HepG2 (cell line): ENCODE measurements at regions not wholly inside any gene's neighbourhood (a gene's known extent, or its start where the extent isn't known, plus 50 kb on each side); places are given as distances from the start of the nearest gene placed in this dataset.

Experiments
- ATAC-seq: fragments of 200-7000 bp; cut with Tn5 transposase; 3 replicates; pipeline ENCODE4 v1.9.1; 2020; ENCODE audit warnings: mild to moderate bottlenecking, moderate library complexity
- BruUV-seq: library from RNA; stranded (reverse); fragments of 400-500 nt; replicated peaks from 2 replicates; lab custom pipeline; 2021; lab: Mats Ljungman, UMichigan
- CTCF ChIA-PET: fragments of 300-600 bp; formaldehyde crosslinking; extraction: SDS; loops from one replicate; lab custom pipeline; 2021; ENCODE audit warnings: low total read pairs, inconsistent platforms, low intra/inter-chr PET ratio; lab: Yijun Ruan, JAX
- POLR2A ChIA-PET: fragments of 350-600 bp; sonication (Branson Sonifier 250); formaldehyde crosslinking; loops from one replicate; lab custom pipeline; 2020; ENCODE audit warnings: antibody characterized with exemption, inconsistent platforms; lab: Yijun Ruan, JAX
- DNase-seq: peaks from one replicate; pipeline ENCODE4 v3.0.0-alpha.2; 2015; ENCODE audit warnings: low spot score
- FAIRE-seq: peaks from 3 replicates; lab custom pipeline; 2011; peaks lifted over from hg19 to GRCh38; lab: Jason Lieb, UNC
- H2AFZ ChIP-seq: one replicate; pipeline ENCODE4 v1.6.1; 2011; ENCODE audit warnings: low read length, inconsistent platforms
- H3K27ac ChIP-seq: fragments of 300-600 bp; 3 replicates; pipeline ENCODE4 v1.8.0; 2011; ENCODE audit warnings: mixed run types, mild to moderate bottlenecking, mixed read lengths, low read length, inconsistent platforms; ENCODE audit not compliant: insufficient read depth; ENCODE audit errors: extremely low read length
- H3K27me3 ChIP-seq, 2 experiments: fragments of 200-600 bp in 1 of 2; 2 replicates in 1 of 2; 3 replicates in 1 of 2; pipeline versions ENCODE4 v1.6.0 to v1.8.0; 2011; ENCODE audit warnings: low read length in 2 of 2, mild to moderate bottlenecking in 2 of 2, moderate library complexity in 2 of 2, inconsistent platforms in 1 of 2; ENCODE audit not compliant: insufficient read depth in 2 of 2, control insufficient read depth in 1 of 2
- H3K36me3 ChIP-seq, 2 experiments: fragments of 200-600 bp in 1 of 2; replicated peaks in 1 of 2; 2 replicates in 1 of 2; 3 replicates in 1 of 2; pipeline versions ENCODE4 v1.5.1 to v1.8.0; 2011; ENCODE audit warnings: low read length in 2 of 2, inconsistent platforms in 1 of 2; ENCODE audit not compliant: insufficient read depth in 2 of 2, control insufficient read depth in 1 of 2
- H3K4me1 ChIP-seq: 2 replicates; pipeline ENCODE4 v1.5.1; 2012; ENCODE audit warnings: low read length, inconsistent platforms; ENCODE audit not compliant: insufficient read depth
- H3K4me2 ChIP-seq: 2 replicates; pipeline ENCODE4 v1.6.0; 2011; ENCODE audit warnings: low read depth, low read length, inconsistent platforms
- H3K4me3 ChIP-seq, 3 experiments: fragments of 200-600 bp in 1 of 3; sonication (generic), shearing (Covaris generic) in 1 of 3; replicated peaks in 1 of 3; 2 replicates each; pipeline ENCODE4 v1.5.1; 2011 to 2016; ENCODE audit warnings: low read length in 3 of 3, inconsistent platforms in 2 of 3, low read depth in 2 of 3, mild to moderate bottlenecking in 2 of 3, control low read depth in 1 of 3, mixed read lengths in 1 of 3; ENCODE audit not compliant: insufficient read depth in 1 of 3
- H3K79me2 ChIP-seq: one replicate; pipeline ENCODE4 v1.6.1; 2011; ENCODE audit warnings: low read length, inconsistent platforms; ENCODE audit not compliant: insufficient read depth
- H3K9ac ChIP-seq: 2 replicates; pipeline ENCODE4 v1.6.0; 2011; ENCODE audit warnings: mild to moderate bottlenecking, low read depth, low read length, inconsistent platforms; ENCODE audit not compliant: insufficient read depth
- H3K9me3 ChIP-seq: 2 replicates; pipeline ENCODE4 v1.5.1; 2012; ENCODE audit warnings: mild to moderate bottlenecking, low read length
- H4K20me1 ChIP-seq: 2 replicates; pipeline ENCODE4 v1.6.0; 2011; ENCODE audit warnings: inconsistent platforms, mild to moderate bottlenecking, low read length, moderate library complexity; ENCODE audit not compliant: insufficient read depth
- CBX1 ChIP-seq: IDR thresholded peaks from one replicate; pipeline ENCODE4 v1.6.1; 2016; ENCODE audit warnings: antibody characterized with exemption, low read depth
- CC2D1A ChIP-seq: sonication (generic); formaldehyde crosslinking; IDR thresholded peaks from 2 replicates; pipeline ENCODE4 v1.8.1; 2023; ENCODE audit warnings: mild to moderate bottlenecking, missing genetic modification reagents
- ELF4 ChIP-seq: sonication (generic); formaldehyde crosslinking; IDR thresholded peaks from 2 replicates; pipeline ENCODE4 v1.5.0; 2020; ENCODE audit warnings: missing genetic modification reagents, mild to moderate bottlenecking, moderate library complexity, borderline replicate concordance
- FOXA1 ChIP-seq, 2 experiments: fragments of 450-650 bp in 1 of 2; sonication (generic) in 1 of 2; formaldehyde crosslinking in 1 of 2; IDR thresholded peaks; 2 replicates each; pipeline versions ENCODE4 v1.4.0 to v1.6.1; 2016 to 2020; ENCODE audit warnings: missing genetic modification reagents in 1 of 2
- KDM1A ChIP-seq: IDR thresholded peaks from 2 replicates; pipeline ENCODE4 v1.6.1; 2016; ENCODE audit warnings: missing compliant biosample characterization
- PCBP1 ChIP-seq: fragments of 200-400 bp; formaldehyde crosslinking; IDR thresholded peaks from 2 replicates; pipeline ENCODE4 v1.6.1; 2017; ENCODE audit warnings: mild to moderate bottlenecking, low read depth, low read length, borderline replicate concordance
- RFXAP ChIP-seq: sonication (generic); formaldehyde crosslinking; IDR thresholded peaks from 2 replicates; pipeline ENCODE4 v1.4.0; 2020; ENCODE audit warnings: missing genetic modification reagents, borderline replicate concordance
- SALL2 ChIP-seq: sonication (generic); formaldehyde crosslinking; IDR thresholded peaks from 2 replicates; pipeline ENCODE4 v1.8.1; 2023; ENCODE audit warnings: mild to moderate bottlenecking, missing genetic modification reagents, inconsistent platforms
- SMARCC2 ChIP-seq: fragments of 450-650 bp; IDR thresholded peaks from 2 replicates; pipeline ENCODE4 v1.6.1; 2017; ENCODE audit warnings: antibody characterized with exemption, mild to moderate bottlenecking
- ZBTB21 ChIP-seq: sonication (generic); formaldehyde crosslinking; IDR thresholded peaks from 2 replicates; pipeline ENCODE4 v1.4.0; 2020; ENCODE audit warnings: missing genetic modification reagents
- ZNF367 ChIP-seq: sonication (generic); formaldehyde crosslinking; IDR thresholded peaks from 2 replicates; pipeline ENCODE4 v1.4.0; 2020; ENCODE audit warnings: missing genetic modification reagents, borderline replicate concordance
- ZNF577 ChIP-seq: sonication (generic); formaldehyde crosslinking; IDR thresholded peaks from 2 replicates; pipeline ENCODE4 v1.4.0; 2020; ENCODE audit warnings: mild to moderate bottlenecking, low read depth, missing genetic modification reagents, borderline replicate concordance
- ZNF678 ChIP-seq: sonication (generic); formaldehyde crosslinking; IDR thresholded peaks from 2 replicates; pipeline ENCODE4 v1.4.0; 2020; ENCODE audit warnings: mild to moderate bottlenecking, missing genetic modification reagents
- ZZZ3 ChIP-seq: sonication (generic); formaldehyde crosslinking; IDR thresholded peaks from 2 replicates; pipeline ENCODE4 v1.4.0; 2020; ENCODE audit warnings: missing genetic modification reagents, mild to moderate bottlenecking, borderline replicate concordance
- WGBS: methylation state at CpG from one replicate; pipeline ENCODE4 v1.1.6; 2017; ENCODE audit warnings: low lambda C conversion rate; 5-methylcytosine and 5-hydroxymethylcytosine counted together
- in situ Hi-C: cut with HindIII; loops from 2 replicates; pipeline ENCODE4 v1.10.0; 2017; ENCODE audit warnings: low pct_unique_long_range_greater_than_20kb; ENCODE audit not compliant: extremely low pct_ligation_motif_present
- intact Hi-C: fragments of 100-400 bp; cut with micrococcal nuclease; formaldehyde crosslinking; loops from one replicate; pipeline ENCODE4 v1.10.0; 2022; ENCODE audit not compliant: unreplicated experiment
- TF ChIP-seq, protein P1 (sequence below): sonication (generic); formaldehyde crosslinking; IDR thresholded peaks from 2 replicates; pipeline ENCODE4 v1.4.0; 2020; ENCODE audit warnings: mild to moderate bottlenecking, missing genetic modification reagents
- TF ChIP-seq, protein P2 (sequence below): sonication (generic); formaldehyde crosslinking; IDR thresholded peaks from 2 replicates; pipeline ENCODE4 v1.4.0; 2020; ENCODE audit warnings: missing genetic modification reagents, low read depth, mild to moderate bottlenecking, borderline replicate concordance
- TF ChIP-seq, protein P3 (sequence below): sonication (generic); formaldehyde crosslinking; IDR thresholded peaks from 2 replicates; pipeline ENCODE4 v1.5.0; 2020; ENCODE audit warnings: missing genetic modification reagents

DNA sequence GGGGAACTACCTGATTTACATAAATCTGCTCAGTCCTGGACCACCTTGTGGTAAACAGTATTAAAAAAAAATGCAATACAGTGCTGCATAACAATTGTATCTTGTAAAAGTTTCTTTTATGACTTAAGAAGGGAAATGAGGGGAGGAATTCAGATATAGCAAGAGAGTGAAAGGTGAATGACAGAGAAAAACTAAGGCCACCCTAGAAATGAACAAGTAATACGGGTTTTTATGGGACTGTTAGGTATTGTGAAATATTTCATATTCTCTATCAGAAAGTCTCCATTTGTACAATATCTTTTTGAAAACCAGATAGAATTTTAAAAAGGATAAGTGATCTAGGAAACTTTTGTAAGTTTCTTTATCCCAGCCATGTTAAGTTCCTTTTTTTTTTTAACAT is 69.7 kb upstream of the NOCT start:
- POLR2A ChIA-PET: no interaction called here
- 89% methylated on average over 1 of the region's 1 CpG for WGBS
- Histone ChIP-seq H3K36me3 (no peaks in the 10 kb centered on the region), H3K27ac (no peak overlapping the region), H3K9ac (no peak overlapping the region), H3K4me2 (no peak overlapping the region), H3K27me3 (no peaks in the 10 kb centered on the region), H3K4me3 (no peak overlapping the region), H3K9me3 (no peaks in the 10 kb centered on the region), H2AFZ (no peak overlapping the region), H4K20me1 (no peaks in the 10 kb centered on the region), H3K79me2 (no peaks in the 10 kb centered on the region), H3K4me1 (no peaks in the 10 kb centered on the region)
- in situ Hi-C loops: no loop called here
- FAIRE-seq (no peak), ATAC-seq (no peak), DNase-seq (no peak)
- intact Hi-C loops: no loop called here
- CTCF ChIA-PET: no interaction called here
- no TSS peak for BruUV-seq
- no peak for TF ChIP-seq PCBP1
- TF ChIP-seq SALL2 (CRISPR knock-in tag): no peak
- no peak for TF ChIP-seq CBX1
- no peak for TF ChIP-seq CC2D1A (CRISPR knock-in tag)
- no peak for TF ChIP-seq ZZZ3 (CRISPR knock-in tag)
- TF ChIP-seq, protein P1, sequence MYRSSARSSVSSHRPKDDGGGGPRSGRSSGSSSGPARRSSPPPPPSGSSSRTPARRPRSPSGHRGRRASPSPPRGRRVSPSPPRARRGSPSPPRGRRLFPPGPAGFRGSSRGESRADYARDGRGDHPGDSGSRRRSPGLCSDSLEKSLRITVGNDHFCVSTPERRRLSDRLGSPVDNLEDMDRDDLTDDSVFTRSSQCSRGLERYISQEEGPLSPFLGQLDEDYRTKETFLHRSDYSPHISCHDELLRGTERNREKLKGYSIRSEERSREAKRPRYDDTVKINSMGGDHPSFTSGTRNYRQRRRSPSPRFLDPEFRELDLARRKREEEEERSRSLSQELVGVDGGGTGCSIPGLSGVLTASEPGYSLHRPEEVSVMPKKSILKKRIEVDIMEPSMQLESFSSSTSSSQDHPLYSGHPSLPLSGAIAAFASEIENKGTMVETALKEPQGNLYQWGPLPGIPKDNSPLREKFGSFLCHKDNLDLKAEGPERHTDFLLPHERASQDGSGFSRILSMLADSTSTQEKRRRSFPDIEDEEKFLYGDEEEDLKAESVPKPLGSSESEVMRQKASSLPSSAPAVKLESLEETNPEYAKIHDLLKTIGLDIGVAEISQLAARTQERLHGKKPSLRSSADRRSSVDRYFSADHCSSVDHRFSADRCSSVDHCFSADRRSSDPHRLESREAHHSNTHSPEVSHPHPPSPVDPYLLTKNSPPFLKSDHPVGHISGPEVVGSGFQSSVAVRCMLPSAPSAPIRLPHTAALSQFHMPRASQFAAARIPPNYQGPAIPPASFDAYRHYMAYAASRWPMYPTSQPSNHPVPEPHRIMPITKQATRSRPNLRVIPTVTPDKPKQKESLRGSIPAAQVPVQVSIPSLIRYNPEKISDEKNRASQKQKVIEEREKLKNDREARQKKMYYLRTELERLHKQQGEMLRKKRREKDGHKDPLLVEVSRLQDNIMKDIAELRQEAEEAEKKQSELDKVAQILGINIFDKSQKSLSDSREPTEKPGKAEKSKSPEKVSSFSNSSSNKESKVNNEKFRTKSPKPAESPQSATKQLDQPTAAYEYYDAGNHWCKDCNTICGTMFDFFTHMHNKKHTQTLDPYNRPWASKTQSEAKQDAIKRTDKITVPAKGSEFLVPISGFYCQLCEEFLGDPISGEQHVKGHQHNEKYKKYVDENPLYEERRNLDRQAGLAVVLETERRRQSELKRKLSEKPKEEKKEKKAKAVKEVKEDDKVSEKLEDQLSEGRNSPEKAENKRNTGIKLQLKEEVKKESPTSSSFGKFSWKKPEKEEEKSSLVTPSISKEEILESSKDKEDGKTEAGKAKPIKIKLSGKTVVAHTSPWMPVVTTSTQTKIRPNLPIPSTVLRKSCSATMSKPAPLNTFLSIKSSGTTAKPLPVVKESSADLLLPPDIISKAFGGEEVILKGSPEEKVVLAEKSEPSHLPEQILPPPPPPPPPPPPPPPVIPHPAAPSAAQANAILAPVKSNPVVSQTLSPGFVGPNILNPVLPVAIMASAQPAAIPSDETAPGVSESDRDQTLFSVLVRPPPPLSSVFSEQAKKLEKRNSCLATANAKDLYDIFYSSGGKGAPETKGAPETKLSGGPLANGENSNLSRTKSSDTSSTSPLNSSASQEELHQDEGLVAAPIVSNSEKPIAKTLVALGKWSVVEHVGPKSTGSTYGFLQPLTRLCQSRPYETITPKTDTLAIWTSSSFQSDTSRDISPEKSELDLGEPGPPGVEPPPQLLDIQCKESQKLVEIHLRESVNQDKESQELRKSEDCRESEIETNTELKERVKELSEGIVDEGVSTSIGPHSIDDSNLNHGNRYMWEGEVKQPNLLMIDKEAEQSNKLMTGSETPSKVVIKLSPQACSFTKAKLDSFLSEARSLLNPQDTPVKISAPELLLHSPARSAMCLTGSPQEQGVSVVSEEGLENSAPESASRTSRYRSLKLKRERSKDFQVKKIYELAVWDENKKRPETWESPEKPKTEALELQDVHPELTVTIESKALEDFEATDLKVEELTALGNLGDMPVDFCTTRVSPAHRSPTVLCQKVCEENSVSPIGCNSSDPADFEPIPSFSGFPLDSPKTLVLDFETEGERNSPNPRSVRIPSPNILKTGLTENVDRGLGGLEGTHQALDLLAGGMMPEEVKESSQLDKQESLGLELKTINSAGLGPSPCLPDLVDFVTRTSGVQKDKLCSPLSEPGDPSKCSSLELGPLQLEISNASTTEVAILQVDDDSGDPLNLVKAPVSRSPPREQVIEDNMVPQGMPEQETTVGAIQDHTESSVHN (CRISPR knock-in tag): no peak
- TF ChIP-seq, protein P2, sequence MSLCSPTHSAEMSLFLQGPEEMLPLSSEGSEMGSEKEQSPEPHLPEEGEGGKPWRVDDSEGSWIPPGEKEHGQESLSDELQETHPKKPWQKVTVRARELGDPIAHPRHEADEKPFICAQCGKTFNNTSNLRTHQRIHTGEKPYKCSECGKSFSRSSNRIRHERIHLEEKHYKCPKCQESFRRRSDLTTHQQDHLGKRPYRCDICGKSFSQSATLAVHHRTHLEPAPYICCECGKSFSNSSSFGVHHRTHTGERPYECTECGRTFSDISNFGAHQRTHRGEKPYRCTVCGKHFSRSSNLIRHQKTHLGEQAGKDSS (CRISPR knock-in tag): no peak
- TF ChIP-seq ZBTB21 (CRISPR knock-in tag): no peak
- no peak for TF ChIP-seq ZNF367
- TF ChIP-seq SMARCC2: no peak
- TF ChIP-seq ELF4 (CRISPR knock-in tag): no peak
- TF ChIP-seq ZNF678 (CRISPR knock-in tag): no peak
- TF ChIP-seq, protein P3, sequence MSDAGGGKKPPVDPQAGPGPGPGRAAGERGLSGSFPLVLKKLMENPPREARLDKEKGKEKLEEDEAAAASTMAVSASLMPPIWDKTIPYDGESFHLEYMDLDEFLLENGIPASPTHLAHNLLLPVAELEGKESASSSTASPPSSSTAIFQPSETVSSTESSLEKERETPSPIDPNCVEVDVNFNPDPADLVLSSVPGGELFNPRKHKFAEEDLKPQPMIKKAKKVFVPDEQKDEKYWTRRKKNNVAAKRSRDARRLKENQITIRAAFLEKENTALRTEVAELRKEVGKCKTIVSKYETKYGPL (CRISPR knock-in tag): no peak
- TF ChIP-seq RFXAP: no peak
- no peak for TF ChIP-seq FOXA1 (IDR thresholded peaks at IDR 0.05)
- no peak for TF ChIP-seq FOXA1 (CRISPR knock-in tag; IDR thresholded peaks at IDR 0.05)
- TF ChIP-seq ZNF577 (CRISPR knock-in tag): no peak
- no peak for TF ChIP-seq KDM1A
